HEK293T (cell line): ENCODE measurements at regions not wholly inside any gene's neighbourhood (a gene's known extent, or its start where the extent isn't known, plus 50 kb on each side); places are given as distances from the start of the nearest gene placed in this dataset.

Experiments used
- CTCF ChIA-PET: fragments of 350-600 bp; formaldehyde crosslinking; extraction: SDS; loops from one replicate; lab custom pipeline; 2021; ENCODE audit warnings: antibody characterized with exemption, inconsistent platforms; lab: Yijun Ruan, JAX
- POLR2A ChIA-PET: fragments of 350-600 bp; formaldehyde crosslinking; extraction: SDS; loops from one replicate; lab custom pipeline; 2020; ENCODE audit warnings: antibody characterized with exemption, inconsistent platforms; lab: Yijun Ruan, JAX
- DNase-seq: peaks from one replicate; pipeline ENCODE4 v3.0.0; 2012; ENCODE audit warnings: mixed read lengths; ENCODE audit errors: extremely low spot score
- ARNT ChIP-seq: fragments of 450-650 bp; IDR thresholded peaks from 2 replicates; pipeline ENCODE4 v1.6.1; 2017; ENCODE audit warnings: mild to moderate bottlenecking
- BHLHE40 ChIP-seq: fragments of 450-650 bp; IDR thresholded peaks from 2 replicates; pipeline ENCODE4 v1.6.1; 2016; ENCODE audit warnings: mild to moderate bottlenecking, moderate library complexity, borderline replicate concordance
- CTBP1 ChIP-seq: fragments of 450-650 bp; IDR thresholded peaks from 2 replicates; pipeline ENCODE4 v1.6.1; 2016; ENCODE audit warnings: borderline replicate concordance
- ELF4 ChIP-seq: fragments of 450-650 bp; IDR thresholded peaks from 2 replicates; pipeline ENCODE4 v1.6.1; 2017; ENCODE audit warnings: antibody characterized with exemption
- FOXA1 ChIP-seq: fragments of 450-650 bp; IDR thresholded peaks from 2 replicates; pipeline ENCODE4 v1.6.1; 2016; ENCODE audit warnings: mild to moderate bottlenecking
- FOXK2 ChIP-seq: fragments of 450-650 bp; IDR thresholded peaks from 2 replicates; pipeline ENCODE4 v1.6.1; 2016; ENCODE audit warnings: mild to moderate bottlenecking
- FOXM1 ChIP-seq: fragments of 450-650 bp; IDR thresholded peaks from 2 replicates; pipeline ENCODE4 v1.6.1; 2017; ENCODE audit warnings: mild to moderate bottlenecking, borderline replicate concordance
- HDGF ChIP-seq: fragments of 450-650 bp; IDR thresholded peaks from 2 replicates; pipeline ENCODE4 v1.6.1; 2017; ENCODE audit warnings: antibody characterized with exemption, borderline replicate concordance
- L3MBTL2 ChIP-seq: fragments of 450-650 bp; conservative IDR thresholded peaks from 2 replicates; pipeline ENCODE4 v1.6.1; 2016; ENCODE audit warnings: mild to moderate bottlenecking
- LEF1 ChIP-seq: fragments of 450-650 bp; IDR thresholded peaks from 2 replicates; pipeline ENCODE4 v1.6.1; 2017; ENCODE audit warnings: mild to moderate bottlenecking, borderline replicate concordance
- NFRKB ChIP-seq: fragments of 450-650 bp; IDR thresholded peaks from 2 replicates; pipeline ENCODE4 v1.6.1; 2016; ENCODE audit warnings: mild to moderate bottlenecking, moderate library complexity
- PKNOX1 ChIP-seq: fragments of 450-650 bp; IDR thresholded peaks from 2 replicates; pipeline ENCODE4 v1.6.1; 2016
- SP1 ChIP-seq: fragments of 450-650 bp; IDR thresholded peaks from 2 replicates; pipeline ENCODE4 v1.6.1; 2017
- SUZ12 ChIP-seq: fragments of 450-650 bp; IDR thresholded peaks from 2 replicates; pipeline ENCODE4 v1.6.1; 2016; ENCODE audit warnings: mild to moderate bottlenecking
- TARDBP ChIP-seq: fragments of 450-650 bp; IDR thresholded peaks from 2 replicates; pipeline ENCODE4 v1.6.1; 2016
- ZNF384 ChIP-seq: fragments of 450-650 bp; IDR thresholded peaks from 2 replicates; pipeline ENCODE4 v1.6.1; 2016

DNA sequence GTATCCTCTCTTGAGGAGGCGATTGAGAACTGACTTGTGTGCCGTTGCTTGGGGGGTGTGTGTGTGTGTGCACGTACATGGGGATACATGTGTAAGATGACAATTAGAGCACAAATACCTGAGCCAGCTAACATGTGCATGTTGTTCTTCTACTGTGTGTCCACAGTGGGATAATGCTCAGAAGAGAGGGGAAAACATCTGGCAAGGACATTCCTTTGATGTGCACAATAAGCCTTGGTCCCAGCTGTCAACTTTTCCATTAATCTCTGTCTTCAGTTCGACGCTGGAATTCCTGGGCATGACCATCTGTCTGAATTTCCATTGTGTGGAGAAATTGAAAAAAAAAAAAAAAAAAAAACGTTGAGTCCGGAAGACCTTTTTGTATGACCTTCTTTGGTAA lies 592.0 kb upstream of the GALNTL6 start:
- ChIA-PET POLR2A (no interaction called here), CTCF (no interaction called here)
- no peak for TF ChIP-seq FOXK2
- no peak for DNase-seq

GRCh38 chr4:171203425-171203824 lies 609.8 kb upstream of the GALNTL6 start:
- POLR2A ChIA-PET: no interaction called here
- no peak for DNase-seq
- CTCF ChIA-PET: no interaction called here
- TF ChIP-seq LEF1 (no peak), HDGF (no peak), PKNOX1 (no peak), SP1 (no peak), TARDBP (no peak), ZNF384 (no peak), L3MBTL2 (no peak), BHLHE40 (no peak), FOXM1 (no peak), SUZ12 (no peak), ARNT (no peak), FOXK2 (no peak), CTBP1 (no peak), NFRKB (no peak), FOXA1 (no peak)

GRCh38 chr4:171202908-171203307 lies 610.3 kb upstream of the GALNTL6 start:
- TF ChIP-seq BHLHE40 (no peak), FOXK2 (no peak), ARNT (no peak)
- ChIA-PET CTCF (no interaction called here), POLR2A (no interaction called here)
- no peak for DNase-seq

DNA sequence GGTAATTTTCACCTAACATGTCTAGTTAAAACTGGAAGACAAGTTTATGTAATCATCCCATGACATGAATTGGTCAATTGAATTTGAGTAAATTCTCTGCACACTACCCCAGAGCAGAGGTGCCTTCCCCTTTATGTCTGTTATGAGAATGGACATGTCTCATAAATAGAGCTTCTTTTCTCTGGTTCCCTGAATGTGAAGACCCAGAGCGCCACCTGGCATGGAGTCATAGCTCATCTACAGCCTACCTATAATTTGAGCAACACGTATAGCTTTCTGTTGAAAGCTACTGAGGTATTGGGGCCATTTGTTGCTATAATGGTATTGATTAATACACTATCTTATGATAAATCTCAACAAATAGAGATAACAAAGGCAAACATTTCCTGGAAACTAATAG lies 626.5 kb upstream of the GALNTL6 start:
- ChIA-PET POLR2A (no interaction called here), CTCF (interaction anchor here (0.6 to 1.1 kb wide), 4 partner anchors 47 to 1704 kb away, joined by 3 to 6 read pairs (median 4); no protein-coding TSS in a partner anchor)
- no peak for TF ChIP-seq TARDBP
- no peak for TF ChIP-seq NFRKB
- no peak for TF ChIP-seq BHLHE40
- TF ChIP-seq LEF1: no peak
- TF ChIP-seq FOXM1: no peak
- TF ChIP-seq PKNOX1: no peak
- TF ChIP-seq SP1: no peak
- no peak for TF ChIP-seq ZNF384
- DNase-seq: no peak

GRCh38 chr4:171181090-171181489 lies 632.1 kb upstream of the GALNTL6 start:
- DNase-seq: no peak
- 0 out of 2 replicates have a peak, but pooled peaks have one; percentile 32 for TF ChIP-seq PKNOX1
- no peak for TF ChIP-seq ARNT
- ChIA-PET CTCF (no interaction called here), POLR2A (no interaction called here)

DNA sequence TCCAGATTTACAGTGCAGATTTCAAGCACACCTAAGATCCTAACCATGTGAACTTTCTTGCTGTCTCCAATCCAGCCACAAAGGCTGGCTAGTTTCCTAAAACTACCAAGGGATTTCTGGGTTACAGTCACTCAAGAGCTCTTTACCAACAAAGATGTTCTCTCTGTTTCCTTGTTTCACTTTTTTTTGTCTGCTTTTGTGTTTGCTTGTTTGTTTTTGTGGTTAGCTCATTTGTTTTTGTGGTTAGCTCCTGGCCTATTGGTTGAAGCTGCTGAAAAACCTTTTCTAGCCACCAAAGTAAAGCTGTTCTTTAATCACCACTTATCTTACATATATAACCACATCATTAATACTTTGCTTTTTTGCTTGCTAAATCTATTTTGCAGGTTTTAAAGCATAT lies 642.5 kb upstream of the GALNTL6 start:
- no peak for DNase-seq
- ChIA-PET CTCF (no interaction called here), POLR2A (no interaction called here)
- TF ChIP-seq SUZ12: no peak
- TF ChIP-seq CTBP1: no peak
- no peak for TF ChIP-seq FOXM1

DNA sequence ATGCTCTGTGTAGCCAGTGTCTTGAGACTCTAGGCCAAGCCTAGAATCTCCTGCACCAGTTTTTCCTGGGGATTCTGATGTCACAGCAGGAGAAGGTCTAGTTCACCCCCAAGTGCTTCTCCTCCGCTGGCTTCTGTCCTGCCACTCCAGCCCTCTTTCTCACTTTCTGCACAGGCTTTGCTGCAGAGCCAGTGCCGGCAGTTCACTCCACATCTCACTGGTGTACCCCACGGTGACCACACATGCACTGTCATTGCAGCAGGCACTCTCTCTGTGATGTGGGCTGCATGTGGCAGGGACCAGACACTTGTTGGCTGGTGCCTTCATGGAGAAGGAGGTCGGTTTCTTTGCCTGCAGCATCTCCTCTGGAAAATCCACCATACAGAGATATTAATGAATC lies 643.8 kb upstream of the GALNTL6 start:
- ChIA-PET CTCF (no interaction called here), POLR2A (no interaction called here)
- no peak for TF ChIP-seq BHLHE40
- TF ChIP-seq ELF4: no peak
- no peak for TF ChIP-seq ARNT
- TF ChIP-seq CTBP1: no peak
- DNase-seq: no peak

DNA sequence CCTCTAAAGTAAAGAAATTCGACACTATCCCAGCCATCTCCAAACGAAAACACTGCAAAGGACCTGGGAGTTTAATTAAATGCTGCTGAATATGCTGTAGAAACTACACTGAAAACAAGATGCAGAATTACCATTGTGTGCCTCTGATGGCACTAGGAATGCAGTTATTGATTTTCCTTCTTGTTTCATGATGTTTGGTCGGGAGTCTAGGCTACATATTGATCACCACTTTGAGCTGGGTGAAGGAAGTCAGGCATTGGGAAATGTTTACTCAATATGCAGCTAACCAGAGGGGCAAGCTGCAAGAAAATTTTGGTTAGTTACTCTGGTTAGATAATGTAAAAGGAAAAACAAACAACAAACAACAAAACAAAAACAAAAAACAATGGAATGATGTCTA lies 650.7 kb upstream of the GALNTL6 start:
- DNase-seq: no peak
- no peak for TF ChIP-seq FOXK2
- ChIA-PET POLR2A (no interaction called here), CTCF (no interaction called here)
